Muscle layer of colon (tissue), 2 donors: ENCODE measurements at regions not wholly inside any gene's neighbourhood (a gene's known extent, or its start where the extent isn't known, plus 50 kb on each side); places are given as distances from the start of the nearest gene placed in this dataset.

ENCODE experiments used
- H3K27ac ChIP-seq: one replicate; pipeline ENCODE4 v1.7.0; 2013; ENCODE audit warnings: low read depth, mild to moderate bottlenecking, low read length, moderate library complexity
- H3K27me3 ChIP-seq, 2 donors: one replicate each; pipeline ENCODE4 v1.7.0; 2013; ENCODE audit warnings: low read length in 2 of 2, mild to moderate bottlenecking in 2 of 2; ENCODE audit not compliant: insufficient read depth in 2 of 2, control insufficient read depth in 1 of 2
- H3K36me3 ChIP-seq: one replicate; pipeline ENCODE4 v1.7.0; 2013; ENCODE audit warnings: mild to moderate bottlenecking, low read length; ENCODE audit not compliant: insufficient read depth
- H3K4me1 ChIP-seq: one replicate; pipeline ENCODE4 v1.7.0; 2013; ENCODE audit warnings: mild to moderate bottlenecking, low read length; ENCODE audit not compliant: insufficient read depth
- H3K4me3 ChIP-seq, 2 donors: one replicate each; pipeline ENCODE4 v1.7.0; 2013; ENCODE audit warnings: low read length in 2 of 2, low read depth in 1 of 2, mild to moderate bottlenecking in 1 of 2, moderate library complexity in 1 of 2
- H3K9ac ChIP-seq: one replicate; pipeline ENCODE4 v1.7.0; 2013; ENCODE audit warnings: low read length
- H3K9me3 ChIP-seq: one replicate; pipeline ENCODE4 v1.7.0; 2013; ENCODE audit warnings: mild to moderate bottlenecking, low read length
- donor health status: abdominal sarcoma.
- donor health status: Adenocarcinoma of cecum.

DNA sequence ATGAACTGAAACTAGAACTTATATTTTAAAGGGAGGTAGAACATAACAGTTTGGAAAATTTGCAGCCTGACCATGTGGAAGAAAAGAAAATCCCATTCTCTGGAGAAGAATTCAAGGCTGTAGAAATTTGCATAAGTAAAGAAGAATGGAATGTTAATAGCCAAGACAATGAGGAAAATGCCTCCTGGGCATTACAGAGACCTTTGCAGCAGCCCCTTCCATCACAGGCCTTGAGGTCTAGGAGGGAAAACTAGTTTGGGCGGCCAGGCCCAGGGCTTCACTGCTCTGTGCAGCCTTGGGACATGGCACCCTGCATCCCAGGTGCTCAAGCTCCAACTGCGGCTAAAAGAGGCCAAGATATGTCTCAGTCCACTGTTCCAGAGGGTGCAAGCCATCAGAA is 1506.8 kb downstream of the PCDH18 start:
- H3K9ac ChIP-seq, result no peak overlapping the region

DNA sequence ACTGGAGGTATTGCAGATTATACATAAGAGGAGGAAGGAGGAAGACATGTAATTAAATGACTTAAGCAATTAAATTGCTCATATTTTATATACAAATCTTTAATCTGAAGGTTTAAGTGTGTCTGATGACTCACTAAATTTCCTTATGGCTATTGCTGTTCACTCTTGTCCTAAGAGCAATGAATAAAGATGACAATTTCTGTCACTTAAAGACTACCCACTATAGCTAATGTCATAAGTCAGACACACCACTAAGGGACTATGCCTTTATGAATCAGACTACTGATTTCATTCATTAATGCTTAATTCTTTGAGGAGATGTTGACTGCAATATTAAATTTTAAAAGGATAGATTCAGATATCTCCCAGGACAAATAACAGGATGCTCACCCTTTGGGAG is 1514.7 kb downstream of the PCDH18 start:
- no peaks in the 10 kb centered on the region for H3K9me3 ChIP-seq
- H3K27ac ChIP-seq, result no peak overlapping the region
- no peak overlapping the region for H3K9ac ChIP-seq
- H3K36me3 ChIP-seq, result no peaks in the 10 kb centered on the region
- no peaks in the 10 kb centered on the region for H3K4me1 ChIP-seq
- H3K4me3 ChIP-seq, result no peak overlapping the region
- H3K27me3 ChIP-seq, result no peaks in the 10 kb centered on the region

More for the DNA sequence above, 1506.8 kb downstream of the PCDH18 start:
- Histone ChIP-seq H3K27ac (no peak overlapping the region), H3K4me1 (no peaks in the 10 kb centered on the region), H3K4me3 (no peak overlapping the region), H3K9me3 (no peaks in the 10 kb centered on the region), H3K36me3 (no peaks in the 10 kb centered on the region), H3K27me3 (no peaks in the 10 kb centered on the region)

DNA sequence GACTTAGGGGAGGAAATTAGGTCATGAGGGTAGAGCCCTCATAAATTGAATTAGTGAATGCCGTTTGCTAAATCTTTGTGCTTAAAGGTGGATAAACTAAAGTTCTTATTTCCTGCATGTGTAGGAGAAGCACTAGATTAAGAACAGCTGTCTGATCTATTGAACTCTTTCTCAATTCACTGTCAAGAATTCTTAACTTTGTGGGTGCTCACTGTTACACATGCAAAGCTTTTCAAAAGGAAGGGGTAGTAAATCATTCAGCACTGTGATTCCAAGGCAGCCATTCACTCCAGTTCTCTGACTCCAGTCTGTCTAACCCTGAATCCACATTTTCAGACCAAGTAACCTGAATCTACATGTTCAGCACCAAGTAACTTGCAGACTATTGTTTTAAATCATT is 1520.1 kb downstream of the PCDH18 start:
- H3K9ac ChIP-seq, result no peak overlapping the region
- H3K4me1 ChIP-seq, result no peaks in the 10 kb centered on the region
- H3K27ac ChIP-seq, result no peak overlapping the region
- H3K27me3 ChIP-seq, result no peaks in the 10 kb centered on the region
- H3K36me3 ChIP-seq, result no peaks in the 10 kb centered on the region
- H3K9me3 ChIP-seq, result no peaks in the 10 kb centered on the region
- H3K4me3 ChIP-seq, result no peak overlapping the region

DNA sequence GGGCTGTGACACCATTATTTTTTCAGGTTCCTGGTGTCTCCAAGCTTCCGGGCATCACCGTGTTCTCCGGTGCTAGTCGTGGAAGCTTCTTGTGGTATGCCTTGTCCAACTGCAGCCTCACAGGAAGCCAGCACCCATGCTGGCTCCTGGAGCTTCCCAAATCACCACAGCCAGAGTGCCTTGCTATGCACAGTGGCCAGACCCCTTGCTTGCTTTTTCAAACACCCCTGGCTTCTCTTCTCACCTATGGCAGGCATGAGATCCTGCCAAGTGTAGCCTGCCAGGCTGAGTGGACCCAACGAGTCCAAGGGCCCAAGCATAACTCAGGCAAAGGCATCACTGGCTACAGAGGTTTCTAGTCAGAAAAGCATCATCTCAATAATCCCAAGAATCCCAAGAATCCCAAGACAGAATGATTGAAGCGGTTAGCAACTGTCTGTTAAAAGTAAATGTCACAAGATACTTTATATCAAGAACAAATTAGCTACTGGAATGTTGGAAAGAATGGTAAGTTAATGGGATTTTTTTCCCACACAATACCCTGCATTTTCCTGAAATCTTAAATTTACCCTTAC is 1522.9 kb downstream of the PCDH18 start:
- Histone ChIP-seq H3K27me3 (no peaks in the 10 kb centered on the region), H3K4me1 (no peaks in the 10 kb centered on the region), H3K27ac (no peak overlapping the region), H3K9me3 (no peaks in the 10 kb centered on the region), H3K36me3 (no peaks in the 10 kb centered on the region), H3K4me3 (no peak overlapping the region), H3K9ac (no peak overlapping the region)

DNA sequence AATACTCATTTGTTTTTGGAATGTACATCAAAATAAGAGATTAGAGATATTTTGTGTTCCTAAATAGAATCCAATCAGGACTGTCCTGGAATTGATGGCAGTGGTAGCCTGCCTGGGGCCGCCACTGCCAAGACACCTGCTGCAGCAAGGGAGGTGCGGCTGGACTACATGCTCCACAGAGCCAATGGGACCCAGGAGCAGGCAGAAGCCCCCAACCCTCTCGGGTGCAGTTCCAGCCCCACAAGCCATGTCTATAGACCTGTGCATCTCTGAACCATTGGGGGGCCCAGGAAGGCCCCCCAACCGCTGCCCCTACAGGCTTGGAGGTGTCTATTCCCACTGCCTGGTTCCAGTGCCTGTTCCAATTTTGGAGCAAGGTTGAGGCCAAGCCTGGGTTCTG is 1524.3 kb downstream of the PCDH18 start:
- no peaks in the 10 kb centered on the region for H3K36me3 ChIP-seq
- no peak overlapping the region for H3K9ac ChIP-seq
- no peaks in the 10 kb centered on the region for H3K9me3 ChIP-seq
- no peak overlapping the region for H3K4me3 ChIP-seq
- no peak overlapping the region for H3K27ac ChIP-seq
- no peaks in the 10 kb centered on the region for H3K27me3 ChIP-seq
- H3K4me1 ChIP-seq, result no peaks in the 10 kb centered on the region

DNA sequence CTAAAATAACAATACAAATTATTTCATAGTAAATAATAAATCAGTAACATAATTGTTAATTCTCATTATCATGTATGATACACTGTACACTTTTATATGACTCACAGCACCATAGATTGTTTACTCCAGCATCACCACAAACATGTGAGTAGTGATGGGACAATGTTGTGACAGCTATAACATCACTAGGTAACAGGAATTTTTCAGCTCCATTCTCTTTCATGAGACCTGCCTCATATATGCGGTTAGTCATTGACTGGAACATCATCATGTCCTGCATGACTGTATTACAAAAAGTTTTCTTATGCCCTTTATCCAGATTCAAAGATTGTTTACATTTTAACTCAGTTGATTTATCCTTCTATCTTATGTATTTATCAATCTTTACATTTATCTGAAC is 1530.0 kb downstream of the PCDH18 start:
- no peak overlapping the region for H3K9ac ChIP-seq
- H3K4me1 ChIP-seq, result no peaks in the 10 kb centered on the region
- H3K36me3 ChIP-seq, result no peaks in the 10 kb centered on the region
- H3K4me3 ChIP-seq, result no peak overlapping the region
- no peaks in the 10 kb centered on the region for H3K27me3 ChIP-seq
- no peaks in the 10 kb centered on the region for H3K9me3 ChIP-seq
- H3K27ac ChIP-seq, result no peak overlapping the region

DNA sequence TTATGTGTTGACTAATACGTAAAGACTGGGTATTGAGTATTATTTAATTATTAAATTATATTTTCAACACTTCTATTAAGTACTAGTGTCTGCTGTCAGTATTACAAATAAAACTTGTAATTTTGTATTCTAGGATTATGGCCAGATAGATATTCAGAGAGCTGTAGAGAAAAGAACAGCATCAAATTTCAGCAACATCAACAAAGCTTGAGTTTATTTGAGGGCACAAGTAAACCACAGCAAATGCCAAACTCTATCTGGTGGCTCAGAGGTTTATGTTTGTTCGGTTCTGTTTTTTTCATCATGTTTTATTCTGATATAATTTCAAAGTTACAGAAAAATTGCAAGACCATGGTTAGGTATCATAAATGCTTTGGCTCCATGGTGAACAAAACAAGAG is 1530.5 kb downstream of the PCDH18 start:
- no peaks in the 10 kb centered on the region for H3K9me3 ChIP-seq
- H3K27ac ChIP-seq, result no peak overlapping the region
- H3K36me3 ChIP-seq, result no peaks in the 10 kb centered on the region
- no peak overlapping the region for H3K9ac ChIP-seq
- H3K27me3 ChIP-seq, result no peaks in the 10 kb centered on the region
- H3K4me1 ChIP-seq, result no peaks in the 10 kb centered on the region
- H3K4me3 ChIP-seq, result no peak overlapping the region

DNA sequence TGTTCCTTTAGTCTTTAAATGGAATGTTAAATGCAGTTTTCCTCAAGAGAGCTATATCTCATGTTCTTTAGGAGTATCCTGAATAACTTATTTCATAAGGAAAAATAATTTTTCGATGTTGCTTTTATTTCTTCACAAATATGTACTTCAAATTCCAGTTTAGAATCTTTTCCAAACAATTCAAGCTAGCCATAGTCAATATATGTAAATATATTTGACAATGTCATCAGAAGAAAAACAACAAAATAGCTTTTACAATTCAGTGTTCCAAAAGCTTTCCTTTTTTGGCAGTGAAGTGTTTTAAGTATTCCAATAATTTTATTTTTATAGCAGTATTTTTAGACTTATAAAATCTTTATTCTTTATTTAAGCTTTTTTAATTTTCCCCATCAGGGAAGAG is 1532.0 kb downstream of the PCDH18 start:
- Histone ChIP-seq H3K4me1 (no peaks in the 10 kb centered on the region), H3K9me3 (no peaks in the 10 kb centered on the region), H3K9ac (no peak overlapping the region), H3K27me3 (no peaks in the 10 kb centered on the region), H3K36me3 (no peaks in the 10 kb centered on the region), H3K4me3 (no peak overlapping the region), H3K27ac (no peak overlapping the region)

DNA sequence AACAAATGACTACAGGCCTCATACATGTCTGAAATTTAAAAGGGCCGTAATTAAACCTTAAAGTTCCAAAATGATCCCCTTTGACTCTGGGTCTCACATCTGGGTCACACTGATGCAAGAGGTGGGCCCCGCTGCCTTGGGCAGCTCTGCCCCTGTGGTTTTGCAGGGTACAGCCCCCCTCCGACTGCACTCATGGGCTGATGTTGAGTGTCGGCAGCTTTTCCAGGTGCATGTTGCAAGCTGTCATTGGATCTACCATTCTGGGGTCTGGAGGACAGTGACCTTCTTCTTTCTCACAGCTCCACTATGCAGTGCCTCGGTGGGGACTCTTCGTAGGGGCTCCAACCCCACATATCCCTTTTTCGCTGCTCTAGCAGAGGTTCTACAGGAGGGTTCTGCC is 1537.9 kb downstream of the PCDH18 start:
- H3K27ac ChIP-seq, result no peak overlapping the region
- no peak overlapping the region for H3K4me3 ChIP-seq
- no peaks in the 10 kb centered on the region for H3K9me3 ChIP-seq
- H3K36me3 ChIP-seq, result no peaks in the 10 kb centered on the region
- H3K9ac ChIP-seq, result no peak overlapping the region
- H3K4me1 ChIP-seq, result no peaks in the 10 kb centered on the region
- H3K27me3 ChIP-seq, result no peaks in the 10 kb centered on the region

DNA sequence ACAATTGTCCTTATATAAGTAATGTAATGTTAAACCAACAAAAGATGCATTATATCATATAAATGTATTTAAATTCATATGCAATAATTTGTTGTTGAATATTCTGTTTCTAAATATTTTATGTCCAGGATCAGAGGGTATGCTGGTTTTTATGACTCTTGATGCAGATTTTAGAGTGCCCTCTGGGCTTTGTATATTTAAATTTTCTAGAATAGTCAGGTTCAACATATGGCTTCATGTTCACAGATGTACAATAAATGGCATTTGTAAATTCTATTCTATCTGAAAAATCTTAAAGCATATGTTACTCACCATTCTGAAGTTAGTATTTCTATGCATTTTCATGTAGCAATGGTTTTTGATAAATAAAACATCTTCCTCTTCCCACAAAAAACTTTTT is 1555.4 kb downstream of the PCDH18 start:
- no peak overlapping the region for H3K27ac ChIP-seq
- no peaks in the 10 kb centered on the region for H3K27me3 ChIP-seq
- H3K36me3 ChIP-seq, result no peaks in the 10 kb centered on the region
- H3K4me1 ChIP-seq, result no peaks in the 10 kb centered on the region
- no peaks in the 10 kb centered on the region for H3K9me3 ChIP-seq
- no peak overlapping the region for H3K4me3 ChIP-seq
- no peak overlapping the region for H3K9ac ChIP-seq

DNA sequence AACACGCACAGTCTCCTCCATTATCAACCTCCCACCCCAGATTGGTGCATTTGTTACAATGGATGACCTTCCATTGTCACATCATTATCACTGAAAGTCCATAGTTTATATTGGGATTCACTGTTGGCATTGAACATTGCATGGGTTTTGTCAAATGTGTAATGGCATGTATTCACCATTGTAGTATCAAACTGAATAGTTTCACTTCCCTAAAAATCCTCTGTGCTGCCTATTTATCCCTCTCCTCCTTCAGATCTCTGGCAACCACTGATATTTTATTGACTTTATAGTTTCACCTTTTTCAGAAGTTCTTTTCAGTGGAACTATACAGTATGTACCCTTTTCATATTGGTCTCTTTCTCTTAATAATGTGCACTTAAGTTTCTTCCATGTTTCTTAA is 1565.4 kb downstream of the PCDH18 start:
- Histone ChIP-seq H3K9ac (no peak overlapping the region), H3K27me3 (no peaks in the 10 kb centered on the region), H3K36me3 (no peaks in the 10 kb centered on the region), H3K4me1 (no peaks in the 10 kb centered on the region), H3K27ac (no peak overlapping the region), H3K9me3 (no peaks in the 10 kb centered on the region), H3K4me3 (no peak overlapping the region)

DNA sequence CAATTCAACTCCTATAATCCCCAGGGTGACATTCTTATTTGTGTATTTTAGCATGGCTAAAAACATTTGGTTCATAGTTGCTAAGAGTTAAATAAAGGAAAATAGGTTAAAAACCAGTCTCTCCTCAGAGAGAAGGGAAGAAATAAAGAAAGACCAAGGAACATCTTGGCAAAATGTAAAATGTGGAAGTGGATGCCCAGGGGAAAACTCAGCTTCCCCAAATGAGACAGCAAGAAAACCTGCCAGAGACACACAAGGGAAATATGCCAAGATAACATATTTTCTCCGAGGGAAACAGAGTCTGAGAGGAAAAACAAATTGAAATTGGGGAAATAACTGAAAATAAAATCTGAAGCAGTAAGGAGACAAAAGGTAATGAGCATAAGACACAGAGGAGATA is 1569.3 kb downstream of the PCDH18 start:
- no peaks in the 10 kb centered on the region for H3K9me3 ChIP-seq
- no peaks in the 10 kb centered on the region for H3K4me1 ChIP-seq
- H3K27me3 ChIP-seq, result no peaks in the 10 kb centered on the region
- no peak overlapping the region for H3K27ac ChIP-seq
- no peaks in the 10 kb centered on the region for H3K36me3 ChIP-seq
- no peak overlapping the region for H3K9ac ChIP-seq
- H3K4me3 ChIP-seq, result no peak overlapping the region
